NCI-H1436 (cell line): ENCODE measurements at regions not wholly inside any gene's neighbourhood (a gene's known extent, or its start where the extent isn't known, plus 50 kb on each side); places are given as distances from the start of the nearest gene placed in this dataset.
"Not testable (repeated sequence)": the region's sequence is repeated elsewhere in the genome, so short reads cannot be mapped to it uniquely, and the experiment has no call there.

Experiments
- DNase-seq: peaks from one replicate; lab custom pipeline; 2025; lab: John Stamatoyannopoulos, UW

GRCh38 chr5:21336478-21336877 lies 1348.5 kb upstream of the CDH18 start:
- DNase-seq = not testable (repeated sequence)

DNA sequence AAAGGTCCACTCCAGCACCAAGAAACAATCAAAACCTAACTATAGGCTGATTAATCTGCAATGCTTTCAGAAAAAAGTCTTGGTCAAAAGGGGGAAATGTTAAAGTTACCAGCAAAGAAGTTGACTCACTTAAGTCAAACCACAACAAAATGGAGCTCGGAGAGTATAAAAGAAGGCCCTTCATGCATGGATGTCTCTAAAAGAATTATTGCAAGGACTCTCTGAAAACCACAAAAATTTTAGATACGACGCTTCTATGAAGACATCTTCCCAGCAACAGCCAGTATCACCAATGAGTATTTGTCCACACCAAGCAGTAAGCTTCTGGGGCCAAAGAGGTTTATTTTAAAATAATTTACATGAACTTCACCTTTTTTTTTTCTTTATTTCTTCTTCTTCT lies 1327.4 kb upstream of the CDH18 start:
- DNase-seq = not testable (repeated sequence)

DNA sequence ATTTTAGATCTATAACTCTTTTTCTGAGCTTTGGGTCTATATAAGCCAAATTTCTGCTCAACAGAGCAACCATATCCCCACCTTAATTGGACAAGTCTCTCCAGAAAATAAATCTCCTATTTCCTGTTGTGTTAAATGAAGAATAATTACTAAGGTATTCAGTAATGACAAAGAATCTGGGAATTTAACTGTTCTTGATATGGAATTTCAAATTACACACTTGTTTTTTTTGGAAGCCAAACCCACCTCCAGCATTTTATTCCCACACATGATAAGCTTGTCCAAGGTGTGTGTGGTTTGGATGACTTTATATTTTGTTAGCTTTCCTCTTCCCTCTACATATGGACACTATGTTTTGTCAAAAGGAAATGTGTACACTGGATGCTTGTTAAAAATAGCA lies 1313.2 kb upstream of the CDH18 start:
- not testable (repeated sequence) for DNase-seq

DNA sequence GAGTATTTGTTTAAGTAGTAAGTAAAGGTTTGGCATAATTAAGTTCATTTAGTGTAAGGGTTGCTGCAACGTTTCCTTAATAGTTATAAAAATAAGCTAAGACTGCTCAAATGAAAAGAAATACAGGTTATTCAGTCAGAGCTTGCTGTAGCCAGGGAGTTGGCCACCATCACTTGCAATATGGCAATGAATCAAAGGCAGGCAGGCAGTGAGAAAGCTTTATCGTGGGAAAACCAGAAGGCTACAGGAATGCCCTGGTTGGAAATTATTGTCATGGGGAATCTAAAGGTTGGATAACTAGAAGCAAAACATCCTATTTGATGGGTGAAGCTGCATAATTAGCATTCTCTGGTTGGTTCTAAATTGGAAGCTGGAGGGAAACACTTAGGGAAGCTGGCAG lies 1286.4 kb upstream of the CDH18 start:
- DNase-seq = not testable (repeated sequence)

GRCh38 chr5:21263361-21263760 lies 1275.4 kb upstream of the CDH18 start:
- no peak for DNase-seq

DNA sequence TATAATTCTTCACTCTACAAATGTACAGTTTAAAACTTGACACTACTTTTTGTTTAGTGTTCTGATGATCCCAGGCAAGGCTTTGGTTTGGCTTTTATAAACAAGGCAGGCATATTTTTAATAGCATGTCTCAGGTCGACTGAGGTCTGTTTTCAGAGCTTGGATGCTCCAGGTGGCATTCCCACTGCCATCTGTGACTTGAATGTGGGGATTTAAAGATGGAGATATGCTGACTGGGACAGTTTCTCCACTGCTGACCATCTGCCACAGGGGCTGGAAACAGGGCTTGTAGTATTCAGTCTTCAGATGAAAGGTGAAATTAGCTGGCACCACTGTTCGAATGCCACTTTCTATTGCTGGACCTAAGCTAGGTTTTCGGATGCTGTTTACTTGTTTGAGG lies 1266.2 kb upstream of the CDH18 start:
- no peak for DNase-seq

GRCh38 chr5:21244982-21245381 lies 1257.0 kb upstream of the CDH18 start:
- no peak for DNase-seq

- DNase-seq = no peak
Measured at GRCh38 chr5:21238786-21239185, 1250.8 kb upstream of the CDH18 start.

DNA sequence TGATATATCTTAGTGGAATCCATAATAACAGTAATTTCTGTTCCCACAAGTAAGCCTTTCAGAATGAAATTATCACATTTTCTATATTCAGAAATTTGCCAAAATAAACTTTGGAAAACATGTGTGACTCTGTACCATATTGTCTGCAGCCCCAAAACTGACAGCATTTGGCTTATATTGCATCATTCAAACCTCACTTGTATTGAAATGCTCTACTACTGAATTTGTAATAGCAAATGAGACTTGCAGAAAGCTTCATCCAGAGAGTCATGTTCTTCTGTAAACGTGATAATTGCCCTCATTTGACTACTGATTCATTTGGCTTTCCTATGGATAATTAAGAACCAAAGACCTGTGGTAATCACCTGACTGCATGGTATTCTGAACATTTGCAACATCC lies 1249.5 kb upstream of the CDH18 start:
- no peak for DNase-seq

- no peak for DNase-seq
Measured at GRCh38 chr5:21236971-21237427, 1249.0 kb upstream of the CDH18 start.

- DNase-seq = no peak
Measured at GRCh38 chr5:21236104-21236503, 1248.1 kb upstream of the CDH18 start.

DNA sequence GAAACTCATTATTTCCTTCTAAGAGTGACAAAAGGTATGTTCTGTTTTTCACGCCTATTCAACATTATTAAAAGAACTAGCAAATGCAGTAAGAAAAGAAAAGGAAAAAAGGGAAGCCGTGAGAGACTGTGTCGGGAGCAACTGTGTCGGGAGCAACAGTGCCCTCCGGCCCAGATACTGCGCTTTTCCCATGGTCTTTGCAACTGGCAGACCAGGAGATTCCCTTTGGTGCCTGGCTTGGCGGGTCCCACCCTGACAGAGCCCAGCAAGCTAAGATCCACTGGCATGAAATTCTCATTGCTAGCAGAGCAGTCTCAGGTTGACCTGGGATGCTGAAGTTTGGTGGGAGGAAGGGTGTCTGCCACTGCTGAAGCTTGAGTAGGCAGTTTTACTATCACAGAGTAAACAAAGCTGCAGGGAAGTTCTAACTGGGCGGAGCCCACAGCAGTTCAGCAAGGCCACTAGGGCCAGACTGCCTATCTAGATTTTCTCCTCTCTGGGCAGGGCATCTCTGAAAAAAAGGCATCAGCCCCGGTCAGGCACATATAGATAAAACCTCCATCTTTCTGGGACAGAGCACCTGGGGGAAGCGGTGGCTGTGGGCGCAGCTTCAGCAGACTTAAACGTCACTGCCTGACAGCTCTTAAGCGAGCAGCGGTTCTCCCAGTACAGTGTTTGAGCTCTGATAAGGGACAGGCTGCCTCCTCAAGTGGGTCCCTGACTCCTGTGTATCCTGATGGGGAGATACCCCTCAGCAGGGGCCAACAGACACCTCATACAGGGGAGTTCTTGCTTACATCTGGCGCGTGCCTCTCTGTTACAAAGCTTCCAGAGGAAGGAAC lies 1237.4 kb upstream of the CDH18 start:
- DNase-seq = no peak

DNA sequence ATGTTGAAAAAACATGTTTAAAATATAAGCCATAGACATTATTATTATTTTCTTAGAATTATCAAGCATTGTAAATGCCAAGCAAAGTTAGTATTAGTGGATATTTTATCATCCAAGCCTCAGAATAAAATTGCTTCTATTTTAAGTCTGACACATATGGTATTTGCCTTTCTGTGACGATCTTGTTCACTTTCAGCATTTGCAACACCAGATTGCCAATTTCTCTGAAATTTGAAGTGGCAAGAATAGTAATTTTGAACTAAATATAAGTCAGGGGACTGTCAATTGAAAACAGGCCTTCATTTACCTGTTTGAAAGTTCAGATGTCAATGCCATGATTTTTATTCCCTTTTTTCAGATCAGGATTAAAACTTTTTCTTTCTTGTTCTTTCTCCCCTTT lies 1233.6 kb upstream of the CDH18 start:
- DNase-seq = no peak

DNA sequence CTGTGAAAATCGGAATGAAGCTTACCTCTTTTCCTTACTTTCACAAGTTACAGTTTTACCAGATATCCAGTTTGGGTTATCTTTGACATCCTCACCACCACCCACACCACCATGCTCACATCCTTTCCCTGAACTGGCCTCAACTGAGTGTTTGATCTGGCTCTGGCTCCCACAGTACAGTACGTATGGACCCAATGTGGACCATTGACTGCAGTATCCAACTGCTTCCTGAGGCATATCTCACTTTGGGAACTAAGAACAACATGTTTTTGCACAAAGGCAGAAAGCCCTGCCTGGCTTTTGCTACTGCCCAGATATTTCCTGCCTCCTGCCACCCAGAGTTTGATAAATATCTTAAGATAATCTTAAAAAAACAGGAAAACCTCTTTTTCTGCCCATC lies 1232.0 kb upstream of the CDH18 start:
- DNase-seq = no peak

- no peak for DNase-seq
Measured at GRCh38 chr5:21219251-21219650, 1231.3 kb upstream of the CDH18 start.

DNA sequence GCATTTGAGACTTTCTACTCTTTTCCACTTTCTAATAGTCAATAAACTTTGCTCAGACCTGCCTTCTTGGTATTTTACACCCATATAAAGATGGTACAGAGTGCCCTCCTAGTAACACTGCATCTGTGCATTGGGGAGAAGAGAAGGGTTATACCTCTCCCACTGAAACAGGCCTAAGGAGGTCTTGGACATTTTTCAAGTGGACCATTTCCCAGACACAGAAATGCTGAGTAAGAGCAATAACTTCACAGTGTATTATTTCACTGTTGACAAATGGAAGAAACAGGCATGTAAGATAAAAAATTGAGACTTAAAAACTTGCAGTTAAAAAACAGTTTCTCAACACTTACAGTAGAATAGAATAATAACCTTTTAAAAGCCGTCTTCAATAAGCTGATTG lies 1224.0 kb upstream of the CDH18 start:
- DNase-seq = no peak

- DNase-seq = no peak
Measured at GRCh38 chr5:21209409-21209808, 1221.4 kb upstream of the CDH18 start.

DNA sequence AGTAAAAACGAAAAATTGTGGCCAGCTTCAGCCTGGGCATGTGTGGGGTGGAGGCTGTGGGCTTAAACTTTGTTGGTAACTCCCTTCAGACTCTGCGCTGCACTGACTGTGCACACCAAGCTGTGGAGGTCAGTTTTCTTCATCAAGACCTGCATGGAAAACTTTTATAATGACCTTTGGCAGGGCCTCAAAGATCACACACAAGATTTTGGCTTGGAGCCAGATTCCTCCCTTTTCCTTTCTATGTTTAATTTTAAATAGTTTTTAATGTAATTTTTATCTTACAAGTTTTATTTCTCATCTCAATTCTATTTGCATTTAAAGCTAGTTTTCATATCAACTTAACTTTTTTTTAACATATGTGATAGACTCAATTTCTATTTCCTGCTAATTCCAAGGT lies 1211.1 kb upstream of the CDH18 start:
- DNase-seq = no peak

GRCh38 chr5:21195145-21195544 lies 1207.1 kb upstream of the CDH18 start:
- no peak for DNase-seq

- no peak for DNase-seq
Measured at GRCh38 chr5:21185536-21185935, 1197.5 kb upstream of the CDH18 start.

GRCh38 chr5:21184581-21184980 lies 1196.6 kb upstream of the CDH18 start:
- DNase-seq = no peak

DNA sequence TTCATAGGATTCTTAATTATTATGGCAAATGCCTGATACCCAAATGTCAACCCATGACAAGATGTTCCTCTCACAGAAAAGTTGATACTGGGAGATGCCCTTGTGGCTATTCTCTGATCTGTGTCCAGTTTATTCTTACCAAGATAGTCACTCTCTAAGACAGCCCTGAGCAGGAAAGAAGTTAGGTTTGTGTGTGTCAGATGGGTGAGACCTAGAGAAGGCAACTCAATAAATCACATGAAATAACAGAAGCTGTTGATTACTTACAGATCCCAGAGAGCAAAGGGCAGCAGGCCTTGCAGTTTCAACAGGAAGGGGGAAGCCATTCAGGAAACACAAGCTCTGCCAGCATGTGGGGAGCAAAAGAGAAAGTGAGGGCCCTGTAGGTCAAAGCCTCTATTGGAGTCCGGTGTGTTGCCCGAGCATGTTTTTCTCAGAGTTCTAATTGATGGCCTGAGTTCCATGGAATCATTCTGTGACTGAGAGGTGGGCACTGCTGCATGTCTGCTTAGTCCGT lies 1193.7 kb upstream of the CDH18 start:
- no peak for DNase-seq

DNA sequence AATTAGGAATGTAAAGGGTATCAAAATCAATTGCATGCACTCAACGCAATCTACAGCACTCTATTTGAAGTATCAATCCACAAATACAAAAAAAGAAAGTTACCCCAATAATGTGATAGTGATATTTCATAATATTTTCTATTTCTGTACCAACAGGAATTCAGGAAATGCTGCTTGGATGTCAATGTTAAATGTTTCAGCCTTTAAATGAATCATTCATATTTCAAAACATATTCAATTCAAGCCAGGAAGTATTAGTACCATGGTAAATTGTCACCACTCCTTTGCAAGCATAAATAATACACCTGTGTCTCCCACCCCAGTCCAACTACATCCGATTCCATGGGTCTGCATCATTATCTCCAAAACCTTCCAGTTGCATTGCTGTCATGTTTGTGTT lies 1185.5 kb upstream of the CDH18 start:
- no peak for DNase-seq

- no peak for DNase-seq
Measured at GRCh38 chr5:21173036-21173435, 1185.0 kb upstream of the CDH18 start.
